Renal pelvis (tissue), 1 donor: ENCODE measurements at regions not wholly inside any gene's neighbourhood (a gene's known extent, or its start where the extent isn't known, plus 50 kb on each side); places are given as distances from the start of the nearest gene placed in this dataset.
"Not testable (repeated sequence)": the region's sequence is repeated elsewhere in the genome, so short reads cannot be mapped to it uniquely, and the experiment has no call there.

Experiments used
- DNase-seq: peaks from one replicate; pipeline ENCODE4 v3.0.0-alpha.2; 2013

GRCh38 chr17:13659051-13659450 is 57.3 kb upstream of the HS3ST3A1 start:
- DNase-seq, result not testable (repeated sequence)

- no peak for DNase-seq
These were observed 64.3 kb upstream of the HS3ST3A1 start for GRCh38 chr17:13665872-13666635.

GRCh38 chr17:13671341-13671740 is 69.6 kb upstream of the HS3ST3A1 start:
- no peak for DNase-seq

GRCh38 chr17:13671771-13672170 is 70.0 kb upstream of the HS3ST3A1 start:
- no peak for DNase-seq

GRCh38 chr17:13678361-13678760 is 76.6 kb upstream of the HS3ST3A1 start:
- no peak for DNase-seq

GRCh38 chr17:13678841-13679240 is 77.1 kb upstream of the HS3ST3A1 start:
- DNase-seq, result no peak

GRCh38 chr17:13688716-13689115 is 87.0 kb upstream of the HS3ST3A1 start:
- no peak for DNase-seq

- DNase-seq, result no peak
These were observed 89.1 kb upstream of the HS3ST3A1 start for GRCh38 chr17:13690806-13691205.

GRCh38 chr17:13694934-13695333 is 93.2 kb upstream of the HS3ST3A1 start:
- no peak for DNase-seq

- no peak for DNase-seq
These were observed 97.1 kb upstream of the HS3ST3A1 start for GRCh38 chr17:13698832-13699231.

GRCh38 chr17:13699261-13699660 is 97.5 kb upstream of the HS3ST3A1 start:
- DNase-seq, result no peak

- DNase-seq, result no peak
These were observed 100.5 kb upstream of the HS3ST3A1 start for GRCh38 chr17:13702266-13702665.

GRCh38 chr17:13704333-13704732 is 102.6 kb upstream of the HS3ST3A1 start:
- no peak for DNase-seq

- peak; percentile 52 for DNase-seq
These were observed 103.5 kb upstream of the HS3ST3A1 start for GRCh38 chr17:13705221-13705620.

GRCh38 chr17:13721705-13722104 is 120.0 kb upstream of the HS3ST3A1 start:
- DNase-seq, result no peak

GRCh38 chr17:13725288-13725990 is 123.7 kb upstream of the HS3ST3A1 start:
- no peak for DNase-seq

- DNase-seq, result no peak
These were observed 125.9 kb upstream of the HS3ST3A1 start for GRCh38 chr17:13727441-13728171.

- no peak for DNase-seq
These were observed 127.1 kb upstream of the HS3ST3A1 start for GRCh38 chr17:13728781-13729180.

- DNase-seq, result no peak
These were observed 127.9 kb upstream of the HS3ST3A1 start for GRCh38 chr17:13729466-13730134.

- no peak for DNase-seq
These were observed 133.2 kb upstream of the HS3ST3A1 start for GRCh38 chr17:13734880-13735279.

- DNase-seq, result no peak
These were observed 133.7 kb upstream of the HS3ST3A1 start for GRCh38 chr17:13735444-13735843.

GRCh38 chr17:13735861-13736260 is 134.1 kb upstream of the HS3ST3A1 start:
- DNase-seq, result no peak
